Progenitor cell of endocrine pancreas (in vitro differentiated cells): ENCODE measurements at regions not wholly inside any gene's neighbourhood (a gene's known extent, or its start where the extent isn't known, plus 50 kb on each side); places are given as distances from the start of the nearest gene placed in this dataset.

Experiments
- DNase-seq: peaks from one replicate; pipeline ENCODE4 v3.0.0; 2021; ENCODE audit warnings: low spot score; ENCODE audit not compliant: unreplicated experiment
- H3K27ac Mint-ChIP-seq: 2 replicates; pipeline ENCODE4 v1.8.0; 2021; ENCODE audit warnings: mild to moderate bottlenecking, moderate library complexity, mixed read lengths
- H3K27me3 Mint-ChIP-seq: 2 replicates; pipeline ENCODE4 v1.8.0; 2021; ENCODE audit warnings: mixed read lengths
- H3K36me3 Mint-ChIP-seq: 2 replicates; pipeline ENCODE4 v1.8.0; 2022; ENCODE audit warnings: mixed read lengths; ENCODE audit not compliant: insufficient read depth
- H3K4me1 Mint-ChIP-seq: 2 replicates; pipeline ENCODE4 v1.8.0; 2021; ENCODE audit warnings: low read depth, mixed read lengths
- H3K4me3 Mint-ChIP-seq: 2 replicates; pipeline ENCODE4 v1.8.0; 2021; ENCODE audit warnings: low read depth, mild to moderate bottlenecking, moderate library complexity, mixed read lengths
- H3K9me3 Mint-ChIP-seq: 2 replicates; pipeline ENCODE4 v1.8.0; 2021; ENCODE audit warnings: low read depth, mixed read lengths
- CTCF ChIP-seq: fragments of 200-600 bp; sonication (generic); IDR thresholded peaks from one replicate; pipeline ENCODE4 v1.5.0; 2021; ENCODE audit warnings: antibody characterized with exemption, mild to moderate bottlenecking; ENCODE audit not compliant: unreplicated experiment

- Mint-ChIP-seq H3K27ac (no peak overlapping the region), H3K4me3 (no peak overlapping the region), H3K9me3 (peaks cover 13% of the 10 kb centered on the region), H3K4me1 (no peaks in the 10 kb centered on the region), H3K36me3 (no peaks in the 10 kb centered on the region), H3K27me3 (no peaks in the 10 kb centered on the region)
- no peak for DNase-seq
- no peak for TF ChIP-seq CTCF
Measured at GRCh38 chrX:54695816-54696487, 102.1 kb downstream of the ITIH6 start.
